Esophagus squamous epithelium (tissue), 4 donors: ENCODE measurements at regions not wholly inside any gene's neighbourhood (a gene's known extent, or its start where the extent isn't known, plus 50 kb on each side); places are given as distances from the start of the nearest gene placed in this dataset.

Experiments
- CTCF ChIP-seq, 6 experiments: fragments of 450-650 bp in 4 of 6; fragments of 200-600 bp in 2 of 6; sonication (generic) in 2 of 6; IDR thresholded peaks; one replicate each; pipeline ENCODE4 v1.5.1; 2016 to 2019; ENCODE audit warnings: antibody characterized with exemption in 6 of 6, mild to moderate bottlenecking in 4 of 6, moderate library complexity in 4 of 6
- POLR2A ChIP-seq, 4 donors: fragments of 450-650 bp; IDR thresholded peaks; one replicate each; pipeline ENCODE4 v1.6.1; 2017; ENCODE audit warnings: antibody characterized with exemption in 4 of 4, mild to moderate bottlenecking in 4 of 4, moderate library complexity in 3 of 4

- TF ChIP-seq CTCF (IDR thresholded peaks at IDR 0.05) (no peak), POLR2A (IDR thresholded peaks at IDR 0.05) (no peak)
Measured at GRCh38 chr1:244138399-244138798, 87.3 kb downstream of the ZBTB18 start.
